Endothelial cell of umbilical vein (primary cell): ENCODE measurements at regions not wholly inside any gene's neighbourhood (a gene's known extent, or its start where the extent isn't known, plus 50 kb on each side); places are given as distances from the start of the nearest gene placed in this dataset.

Experiments used
- BruUV-seq: library from RNA; stranded (reverse); fragments of 400-500 nt; replicated peaks from 2 replicates; lab custom pipeline; 2021; lab: Mats Ljungman, UMichigan
- CTCF ChIA-PET: fragments of 300-600, 350-600 bp; sonication (Branson Sonifier 250); formaldehyde crosslinking; loops from one replicate; lab custom pipeline; 2021; ENCODE audit warnings: antibody characterized with exemption, inconsistent platforms; lab: Charles Lee
- POLR2A ChIA-PET: fragments of 300-600, 350-600 bp; sonication (Branson Sonifier 250); formaldehyde crosslinking; loops from one replicate; lab custom pipeline; 2021; ENCODE audit warnings: antibody characterized with exemption, inconsistent platforms; lab: Charles Lee
- DNase-seq: peaks from one replicate; pipeline ENCODE4 v3.0.0-alpha.2; 2011; ENCODE audit warnings: low read depth, low spot score
- FAIRE-seq: peaks from 2 replicates; lab custom pipeline; 2011; peaks lifted over from hg19 to GRCh38; lab: Jason Lieb, UNC
- H2AFZ ChIP-seq: 2 replicates; pipeline ENCODE4 v1.6.0; 2012; ENCODE audit warnings: low read depth, low read length, control low read depth, inconsistent platforms
- H3K27ac ChIP-seq: 2 replicates; pipeline ENCODE4 v1.5.1; 2011; ENCODE audit warnings: low read depth, mild to moderate bottlenecking, control low read depth, low read length, moderate library complexity; ENCODE audit not compliant: insufficient read depth
- H3K27me3 ChIP-seq, 2 experiments: 2 replicates each; pipeline versions ENCODE4 v1.6.0 to v1.6.1; 2011; ENCODE audit warnings: low read length in 2 of 2, mixed read lengths in 1 of 2; ENCODE audit not compliant: control insufficient read depth in 2 of 2, insufficient read depth in 2 of 2
- H3K36me3 ChIP-seq, 2 experiments: 2 replicates in 1 of 2; 3 replicates in 1 of 2; pipeline ENCODE4 v1.5.1; 2011; ENCODE audit warnings: low read length in 2 of 2, mild to moderate bottlenecking in 1 of 2, moderate library complexity in 1 of 2; ENCODE audit not compliant: control insufficient read depth in 2 of 2, insufficient read depth in 2 of 2; ENCODE audit errors: extremely low read depth in 1 of 2
- H3K4me1 ChIP-seq: 3 replicates; pipeline ENCODE4 v1.5.1; 2011; ENCODE audit warnings: mild to moderate bottlenecking, low read length; ENCODE audit not compliant: control insufficient read depth, insufficient read depth; ENCODE audit errors: extremely low read depth
- H3K4me2 ChIP-seq: 2 replicates; pipeline ENCODE4 v1.6.1; 2011; ENCODE audit warnings: low read length, control low read depth, mixed read lengths; ENCODE audit not compliant: insufficient read depth
- H3K4me3 ChIP-seq, 3 experiments: fragments of 200-600 bp in 1 of 3; sonication (generic), shearing (Covaris generic) in 1 of 3; replicated peaks in 1 of 3; 2 replicates each; pipeline ENCODE4 v1.5.1; 2011 to 2016; ENCODE audit warnings: control low read depth in 3 of 3, low read length in 3 of 3, mild to moderate bottlenecking in 2 of 3, inconsistent platforms in 1 of 3, low read depth in 1 of 3, moderate library complexity in 1 of 3; ENCODE audit not compliant: insufficient read depth in 1 of 3
- H3K79me2 ChIP-seq: 2 replicates; pipeline ENCODE4 v1.6.0; 2012; ENCODE audit warnings: low read length, inconsistent platforms; ENCODE audit not compliant: control insufficient read depth, insufficient read depth
- H3K9ac ChIP-seq: replicated peaks from 2 replicates; pipeline ENCODE3; 2011; ENCODE audit warnings: low read length, control low read depth; ENCODE audit not compliant: insufficient read depth; ENCODE audit errors: extremely low read depth
- H3K9me1 ChIP-seq: replicated peaks from 3 replicates; pipeline ENCODE4 v1.6.0; 2011; ENCODE audit warnings: mild to moderate bottlenecking, low read length; ENCODE audit not compliant: control insufficient read depth, insufficient read depth; ENCODE audit errors: extremely low read depth
- H3K9me3 ChIP-seq: replicated peaks from 2 replicates; pipeline ENCODE4 v1.5.1; 2012; ENCODE audit warnings: low read length, inconsistent platforms; ENCODE audit not compliant: control insufficient read depth, insufficient read depth
- H4K20me1 ChIP-seq: replicated peaks from 2 replicates; pipeline ENCODE3; 2011; ENCODE audit warnings: mild to moderate bottlenecking, low read length; ENCODE audit not compliant: control insufficient read depth, insufficient read depth; ENCODE audit errors: extremely low read depth
- EZH2 ChIP-seq: IDR thresholded peaks from 2 replicates; pipeline ENCODE4 v1.6.1; 2012; ENCODE audit warnings: borderline replicate concordance, low read depth, mild to moderate bottlenecking, moderate library complexity, low read length, inconsistent platforms; ENCODE audit not compliant: severe bottlenecking
- JUN ChIP-seq: IDR thresholded peaks from 2 replicates; pipeline ENCODE4 v1.6.1; 2011; ENCODE audit warnings: borderline replicate concordance, low read depth; ENCODE audit not compliant: insufficient read length, insufficient read depth
- MYC ChIP-seq: IDR thresholded peaks from one replicate; pipeline ENCODE4 v1.6.1; 2011; ENCODE audit warnings: mild to moderate bottlenecking, low read depth, low read length
- POLR2AphosphoS5 ChIP-seq: IDR thresholded peaks from 2 replicates; pipeline ENCODE4 v1.6.1; 2012; ENCODE audit warnings: low read depth, mild to moderate bottlenecking, control low read depth, low read length, moderate library complexity; ENCODE audit not compliant: insufficient read depth
- dilution Hi-C: fragments of 300-500 bp; cut with MboI; formaldehyde crosslinking; loops from one replicate; pipeline ENCODE4 v1.15.0; 2019; ENCODE audit warnings: low sequenced_read_pairs; ENCODE audit not compliant: extremely low pct_ligation_motif_present
- intact Hi-C: fragments of 100-400 bp; cut with micrococcal nuclease; formaldehyde crosslinking; loops from one replicate; pipeline ENCODE4 v1.10.0; 2022

DNA sequence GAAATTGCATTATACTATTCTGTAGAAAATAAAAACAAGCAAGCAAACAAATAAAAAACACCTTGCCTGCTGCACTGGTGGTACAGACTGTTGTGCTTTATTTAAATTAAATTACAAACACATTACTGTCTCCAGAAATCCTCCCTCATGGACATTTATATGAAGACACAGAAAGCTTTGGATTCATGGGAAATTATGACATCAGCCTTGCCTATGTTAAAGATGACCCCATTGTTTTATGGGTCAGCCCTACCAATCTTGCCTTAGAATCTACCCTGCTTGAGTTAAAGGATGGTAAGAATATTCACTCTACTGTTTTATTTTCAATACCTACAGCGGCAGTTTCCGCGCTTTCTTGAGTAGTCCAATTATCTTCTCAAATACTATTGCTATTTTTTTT, 1379.9 kb downstream of the TECRL start:
- no peak overlapping the region for H3K4me3 ChIP-seq
- no peaks in the 10 kb centered on the region for H3K9me1 ChIP-seq
- intact Hi-C loops: no loop called here
- dilution Hi-C loops: no loop called here
- H2AFZ ChIP-seq: no peak overlapping the region
- no peaks in the 10 kb centered on the region for H3K79me2 ChIP-seq
- no peak for FAIRE-seq
- H3K4me2 ChIP-seq: no peak overlapping the region
- no peaks in the 10 kb centered on the region for H4K20me1 ChIP-seq
- peaks cover 2% of the 10 kb centered on the region for H3K9me3 ChIP-seq
- H3K27me3 ChIP-seq: no peaks in the 10 kb centered on the region
- POLR2A ChIA-PET: no interaction called here
- no peak overlapping the region for H3K27ac ChIP-seq
- H3K9ac ChIP-seq: no peak overlapping the region
- no peaks in the 10 kb centered on the region for H3K36me3 ChIP-seq
- no TSS peak for BruUV-seq
- no peaks in the 10 kb centered on the region for H3K4me1 ChIP-seq
- no peak for DNase-seq
- TF ChIP-seq JUN: no peak
- TF ChIP-seq EZH2: no peak
- TF ChIP-seq MYC: no peak
- TF ChIP-seq POLR2AphosphoS5: no peak
- CTCF ChIA-PET: no interaction called here

DNA sequence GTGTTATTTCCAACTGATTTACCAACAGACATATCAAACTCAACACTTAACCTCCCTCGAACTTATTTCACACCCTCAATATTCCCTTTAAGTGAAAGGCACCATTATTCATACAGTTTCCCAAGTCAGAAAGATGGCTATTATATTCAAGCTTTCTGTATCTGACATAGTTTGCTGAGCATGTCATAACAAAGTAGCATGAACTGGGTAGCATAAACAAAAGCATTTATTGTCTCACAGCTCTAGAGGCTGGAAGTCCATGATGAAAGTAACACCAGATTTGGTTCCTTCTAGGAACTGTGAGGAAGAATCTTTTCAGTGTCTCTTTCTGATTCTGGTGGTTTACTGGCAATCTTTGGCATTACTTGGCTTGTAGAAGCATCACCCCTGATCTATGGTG, 1388.6 kb downstream of the TECRL start:
- CTCF ChIA-PET: no interaction called here

More for the DNA sequence above, 1388.6 kb downstream of the TECRL start:
- dilution Hi-C loops: no loop called here
- no peaks in the 10 kb centered on the region for H3K36me3 ChIP-seq
- no peak overlapping the region for H2AFZ ChIP-seq
- POLR2A ChIA-PET: no interaction called here
- no peaks in the 10 kb centered on the region for H3K4me1 ChIP-seq
- no peaks in the 10 kb centered on the region for H4K20me1 ChIP-seq
- FAIRE-seq (no peak), DNase-seq (no peak)
- H3K27me3 ChIP-seq: no peaks in the 10 kb centered on the region
- H3K4me3 ChIP-seq: no peak overlapping the region
- H3K79me2 ChIP-seq: no peaks in the 10 kb centered on the region
- no peak overlapping the region for H3K9ac ChIP-seq
- TF ChIP-seq JUN: no peak
- no peaks in the 10 kb centered on the region for H3K9me1 ChIP-seq
- no TSS peak for BruUV-seq
- H3K9me3 ChIP-seq: no peaks in the 10 kb centered on the region
- H3K4me2 ChIP-seq: no peak overlapping the region
- no peak overlapping the region for H3K27ac ChIP-seq
- intact Hi-C loops: no loop called here
